ENCODE measurements at regions not wholly inside any gene's neighbourhood (a gene's known extent, or its start where the extent isn't known, plus 50 kb on each side); places are given as distances from the start of the nearest gene placed in this dataset.
"Not testable (repeated sequence)": the region's sequence is repeated elsewhere in the genome, so short reads cannot be mapped to it uniquely, and the experiment has no call there.

DNA sequence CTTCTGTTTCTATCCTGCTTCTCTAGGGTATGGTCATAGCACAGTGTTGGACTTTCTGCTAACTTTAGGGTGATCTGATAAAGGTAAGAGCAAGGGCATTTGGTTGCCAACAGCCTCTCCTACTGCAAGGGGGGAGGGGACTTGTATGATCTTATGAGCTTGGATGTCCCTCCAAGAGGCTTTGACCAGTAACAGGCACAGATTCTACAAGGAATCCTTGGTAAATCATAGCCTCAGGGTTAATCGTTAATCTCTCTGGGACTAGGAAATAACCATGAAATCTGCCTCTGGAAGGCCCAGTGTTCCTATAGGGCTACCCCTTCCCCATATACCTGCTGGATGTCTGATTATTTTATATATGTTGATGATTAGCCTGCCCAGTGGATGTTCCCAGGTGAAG lies 134.8 kb upstream of the TNFSF4 start:
- no peak for DNase-seq (ENCODE audit: low read depth in 2 of 2)

DNA sequence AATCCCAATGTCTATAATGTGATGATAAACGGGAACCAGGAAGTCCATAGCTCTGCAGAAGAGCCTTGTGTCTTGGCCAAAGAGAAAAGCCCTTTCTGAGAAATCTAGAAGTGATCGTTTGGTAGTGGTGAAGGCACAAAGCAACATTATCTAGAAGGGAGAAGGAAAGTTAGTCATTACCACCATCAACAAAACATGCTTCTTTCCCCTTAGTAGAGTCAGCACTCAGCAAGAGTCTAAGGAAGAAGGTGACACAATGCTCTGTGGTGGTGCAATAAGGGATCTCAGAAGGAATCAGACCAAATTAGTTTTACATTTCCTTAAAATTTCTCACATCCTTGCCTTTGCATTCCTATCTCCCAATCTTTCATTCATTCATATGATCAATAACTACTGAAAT lies 134.4 kb upstream of the PRDX6 start:
- no peak for DNase-seq (ENCODE audit: low read depth in 2 of 2)

DNA sequence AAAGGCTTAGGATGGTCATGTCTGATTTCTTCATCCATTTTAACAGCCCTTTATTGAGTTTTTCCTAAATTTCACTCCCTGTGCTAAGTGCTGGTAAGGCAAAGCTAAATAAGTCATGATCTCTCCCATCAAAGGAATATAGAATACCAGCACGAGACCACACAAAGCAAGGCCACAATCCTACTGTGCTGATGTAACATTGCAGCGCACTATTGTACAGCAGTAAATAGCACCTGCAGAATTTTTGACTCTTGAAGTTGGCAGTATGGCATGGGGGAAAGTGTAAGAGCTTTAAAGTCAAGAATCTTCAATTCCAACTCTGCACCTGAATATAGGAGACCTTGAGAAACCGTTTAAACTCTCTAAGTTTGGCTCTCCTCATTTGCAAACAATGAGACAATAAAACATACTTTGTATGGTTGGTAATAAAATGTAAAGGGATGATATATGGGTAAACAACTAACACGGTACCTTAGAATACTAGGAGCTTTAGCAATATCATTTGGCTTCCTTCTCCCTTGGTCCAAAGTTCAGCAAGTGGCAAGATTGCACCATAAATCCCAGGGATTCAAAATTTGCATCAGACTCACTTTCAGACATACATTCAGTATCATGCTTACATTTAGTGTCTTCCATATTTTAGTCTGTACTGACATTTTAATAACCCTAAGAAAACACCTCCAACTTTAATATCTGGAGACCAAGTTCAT lies 132.9 kb upstream of the PRDX6 start:
- DNase-seq (ENCODE audit: low read depth in 2 of 2) = no peak

DNA sequence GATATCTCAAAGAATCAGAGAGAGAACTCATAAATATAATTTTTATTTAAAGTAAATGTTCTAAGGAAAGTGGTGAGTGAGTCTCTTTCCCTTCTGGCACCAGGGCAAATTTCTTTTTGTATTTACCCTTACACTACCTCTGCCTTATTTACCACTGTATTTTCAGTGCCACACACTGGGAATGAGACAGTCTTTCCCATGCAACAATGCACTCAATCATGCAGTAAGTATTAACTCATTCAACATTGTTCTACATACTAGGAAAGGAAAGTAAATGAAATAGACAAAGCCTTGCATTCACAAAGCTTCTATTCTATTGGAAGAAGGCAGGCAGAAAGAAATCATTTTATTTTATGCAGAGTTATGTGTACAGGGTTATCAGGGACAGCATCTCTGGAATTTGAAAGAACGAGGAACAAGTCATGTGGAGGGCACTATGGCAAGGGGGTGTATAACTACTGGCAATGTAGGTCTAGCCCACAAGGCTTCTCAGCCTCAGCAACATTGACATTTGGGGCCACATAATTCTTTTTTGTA lies 129.8 kb upstream of the PRDX6 start:
- no peak for DNase-seq (ENCODE audit: low read depth in 2 of 2)

DNA sequence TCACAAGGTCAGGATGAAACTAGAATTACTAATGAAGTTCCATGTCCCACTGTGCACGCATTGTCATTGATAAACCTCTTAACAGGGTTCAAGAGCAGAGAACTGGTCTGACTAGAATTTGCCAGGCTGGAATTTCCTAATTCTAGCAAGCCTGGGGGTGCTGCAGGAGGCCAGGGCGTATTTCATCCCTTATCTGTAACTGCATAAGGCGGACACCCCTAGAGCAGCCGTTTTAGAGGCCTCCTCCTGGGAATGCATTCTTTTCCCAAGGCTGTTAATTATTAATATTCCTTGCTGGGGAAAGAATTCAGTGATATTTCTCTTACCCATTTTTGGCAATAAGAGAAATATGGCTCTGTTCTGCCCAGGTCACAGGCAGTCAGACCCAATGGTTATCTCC lies 124.5 kb upstream of the PRDX6 start:
- DNase-seq (ENCODE audit: low read depth in 2 of 2) = not testable (repeated sequence)

DNA sequence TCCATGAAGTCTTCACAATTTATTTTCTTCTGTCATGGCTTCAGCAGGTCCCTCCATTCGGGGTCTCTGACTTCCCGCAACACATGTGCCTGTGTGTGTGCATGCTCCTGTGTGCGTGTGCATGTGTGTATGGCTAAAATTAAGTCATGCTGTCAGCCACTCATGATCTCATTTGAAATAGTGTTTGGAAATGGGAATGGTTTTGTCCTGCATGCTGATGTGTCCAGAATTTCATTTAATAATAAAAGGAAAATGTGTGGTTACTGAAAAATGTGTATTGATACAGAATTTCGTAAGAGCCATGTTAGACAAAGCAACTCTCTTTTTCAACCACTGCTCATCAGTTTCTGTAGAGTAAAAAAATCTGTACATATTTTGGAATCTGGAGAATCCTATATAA lies 123.8 kb upstream of the PRDX6 start:
- no peak for DNase-seq (ENCODE audit: low read depth in 2 of 2)

DNA sequence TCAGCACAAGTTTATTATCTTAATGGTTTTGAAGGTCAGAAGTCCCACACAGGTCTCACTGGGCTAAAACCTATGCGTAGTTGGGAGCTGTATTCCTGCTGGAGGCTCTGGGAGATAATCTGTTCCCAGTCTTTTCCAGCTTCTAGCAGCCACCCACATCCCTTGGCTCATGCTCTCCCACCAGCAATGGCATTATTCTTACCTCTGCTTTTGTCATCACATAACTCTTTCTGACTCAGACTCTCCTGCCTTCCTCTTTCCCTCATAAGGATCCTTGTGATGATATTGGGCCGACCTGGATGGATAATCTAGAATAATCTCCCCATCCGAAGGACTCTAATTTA lies 122.2 kb upstream of the PRDX6 start:
- no peak for DNase-seq (ENCODE audit: low read depth in 2 of 2)

DNA sequence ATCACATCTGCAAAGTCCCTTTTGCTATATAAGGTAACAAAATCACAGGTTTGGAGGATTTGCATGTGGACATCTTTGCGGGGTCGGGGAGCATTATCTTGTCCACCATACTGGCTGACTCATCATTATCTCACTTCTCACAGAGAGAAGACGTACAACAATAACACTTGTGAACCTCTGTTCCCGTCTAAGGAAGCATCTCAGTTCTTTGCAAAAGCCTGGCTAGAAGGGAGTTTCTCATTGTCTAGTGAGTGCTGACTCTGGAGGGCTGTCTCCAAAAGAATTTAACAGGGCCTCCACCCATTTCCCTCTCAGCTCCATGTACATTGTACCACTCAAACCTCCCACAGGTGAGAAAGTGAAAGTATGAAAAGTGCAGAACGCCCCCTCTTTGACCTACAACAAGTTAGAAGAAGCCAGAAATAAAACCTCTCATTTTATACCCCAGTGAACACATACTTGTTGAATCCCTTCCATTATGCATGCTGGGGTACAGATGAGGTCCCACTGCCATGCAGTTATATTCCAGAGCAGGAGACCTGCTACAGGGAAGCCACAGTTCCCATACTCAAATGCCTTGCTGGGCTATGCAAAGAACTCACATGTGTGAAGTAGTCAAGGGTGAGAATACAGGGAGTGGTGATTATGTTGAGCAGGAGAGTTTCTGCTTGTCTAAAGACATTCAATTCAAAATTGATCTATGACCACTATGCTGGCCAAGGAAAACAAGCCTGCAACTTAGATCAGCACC lies 121.7 kb upstream of the PRDX6 start:
- peak in 1 of 2 donors; percentile 1 for DNase-seq (ENCODE audit: low read depth in 2 of 2)

DNA sequence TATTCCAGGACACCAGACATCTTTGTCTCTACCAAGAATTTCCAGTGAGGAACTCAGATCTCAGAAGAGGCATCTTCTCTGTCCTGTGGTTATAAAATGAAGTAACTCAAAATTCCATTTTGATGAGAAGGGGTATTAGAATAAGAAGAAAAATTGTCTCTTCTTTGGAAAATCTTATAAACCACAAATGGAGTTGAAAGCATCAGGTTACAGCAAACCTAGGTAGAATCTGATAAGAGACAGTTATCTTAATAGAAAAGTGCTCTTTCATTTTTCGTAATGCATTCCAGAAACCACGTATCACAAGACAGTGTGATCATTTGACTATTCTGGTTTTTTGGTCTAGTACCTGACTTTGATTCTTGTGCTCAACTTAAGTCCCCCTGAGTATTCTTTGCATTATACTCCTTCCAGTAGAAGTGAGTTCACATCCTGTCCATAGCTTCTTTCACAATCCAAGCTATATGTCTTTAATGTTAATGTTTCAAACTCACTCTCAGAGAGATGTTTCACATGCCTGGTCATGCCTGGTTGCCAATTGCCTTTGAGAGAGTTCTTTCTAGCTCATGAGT lies 120.9 kb upstream of the PRDX6 start:
- DNase-seq (ENCODE audit: low read depth in 2 of 2) = no peak

DNA sequence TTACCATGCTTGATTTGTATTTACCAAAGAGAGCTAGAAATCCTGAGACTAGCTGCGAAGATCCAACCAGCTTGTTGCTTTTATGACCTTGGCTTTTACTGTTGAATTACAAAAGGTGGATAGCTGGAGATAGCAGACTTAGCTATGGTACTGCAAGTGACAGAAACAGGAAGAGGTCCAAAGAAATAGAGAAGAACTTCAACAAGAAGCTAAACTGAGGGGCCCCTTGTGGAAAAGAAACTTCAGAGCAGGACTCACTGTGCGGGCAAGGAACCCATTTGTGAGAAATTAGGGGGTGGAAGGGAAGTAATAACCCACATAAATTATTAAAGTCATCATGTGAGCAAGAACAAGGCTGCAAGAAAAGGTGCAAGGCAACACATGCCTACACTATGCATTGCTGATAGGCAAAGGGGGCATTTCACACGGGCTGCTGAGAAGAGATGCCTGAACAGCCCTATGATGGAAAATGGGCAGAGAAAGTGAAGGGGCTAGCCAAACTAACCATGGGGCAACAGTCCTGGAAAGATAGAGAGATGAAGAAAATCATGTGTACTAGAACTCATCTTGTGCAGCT lies 116.6 kb upstream of the PRDX6 start:
- DNase-seq (ENCODE audit: low read depth in 2 of 2) = no peak

DNA sequence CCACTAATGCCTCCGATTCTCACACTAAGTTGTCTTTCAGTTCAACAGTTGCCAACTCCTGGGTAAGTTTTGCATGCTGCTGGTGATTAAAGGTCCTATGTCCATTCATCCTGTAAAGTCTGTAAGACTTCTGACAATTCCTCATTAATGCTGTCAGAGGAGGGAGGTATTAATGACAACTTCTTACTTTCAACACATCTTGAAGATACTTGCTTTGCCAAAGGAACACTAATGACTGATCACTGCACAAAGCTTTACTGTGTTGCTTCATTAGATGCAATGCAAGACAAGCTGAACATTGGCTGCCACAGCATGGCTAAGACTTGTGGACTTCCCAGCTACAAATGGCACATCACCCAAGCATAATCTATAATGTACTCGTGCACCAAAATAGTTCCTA lies 114.6 kb upstream of the PRDX6 start:
- DNase-seq (ENCODE audit: low read depth in 2 of 2) = no peak

DNA sequence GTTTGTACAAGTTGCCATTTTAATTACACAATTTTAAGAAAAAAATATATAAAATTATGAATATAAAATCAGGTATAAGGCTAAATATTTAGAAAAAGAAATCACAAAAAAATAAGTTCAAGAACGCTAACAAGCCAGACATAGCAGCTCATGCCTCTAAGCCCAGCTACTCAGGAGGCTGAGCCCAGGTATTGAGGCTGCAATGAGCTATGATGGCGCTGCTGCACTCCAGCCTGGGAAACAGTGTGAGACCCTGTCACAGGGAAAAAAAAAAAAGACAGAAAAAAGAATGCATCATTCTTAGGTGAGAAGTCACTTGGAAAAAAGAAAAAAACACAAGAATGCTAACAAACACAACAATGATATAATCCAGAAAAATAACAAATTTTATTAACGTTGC lies 112.3 kb upstream of the PRDX6 start:
- no peak for DNase-seq (ENCODE audit: low read depth in 2 of 2)

DNA sequence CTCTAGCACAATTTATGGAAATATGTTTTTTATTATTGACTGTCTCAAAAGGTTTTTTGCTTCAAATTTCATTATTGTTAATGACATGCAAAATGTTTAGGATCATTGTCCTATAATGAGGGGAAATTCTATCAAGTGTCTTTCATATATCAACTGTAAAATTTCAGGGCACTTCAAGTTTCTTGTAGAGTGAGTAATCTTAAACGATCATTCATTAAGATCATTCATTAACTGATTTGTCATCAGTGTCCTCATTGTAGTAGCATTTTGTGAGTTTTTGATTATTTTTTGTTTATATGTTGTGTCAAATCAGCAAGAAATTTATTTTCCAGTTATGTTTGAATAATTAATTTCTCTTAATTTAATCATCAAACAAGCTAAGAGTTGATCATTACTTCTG lies 111.8 kb upstream of the PRDX6 start:
- DNase-seq (ENCODE audit: low read depth in 2 of 2) = no peak

DNA sequence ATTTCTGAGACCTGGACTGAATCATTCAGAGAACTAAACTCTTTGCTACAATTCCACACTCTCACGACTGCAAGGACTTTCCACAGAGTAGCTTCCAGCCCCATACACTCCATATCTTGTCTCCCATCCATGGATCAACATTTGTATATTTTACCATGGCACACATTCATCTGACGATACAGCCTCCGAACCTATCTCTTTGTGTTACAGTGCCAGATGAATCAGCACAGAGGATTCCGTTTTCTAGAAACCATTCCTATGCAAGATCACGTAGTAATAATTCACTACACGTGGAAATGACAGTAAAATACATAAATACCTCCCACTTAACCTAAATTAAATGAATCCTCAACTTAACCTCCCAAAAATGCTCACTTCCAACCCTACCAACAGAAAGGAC lies 110.0 kb upstream of the PRDX6 start:
- no peak for DNase-seq (ENCODE audit: low read depth in 2 of 2)

DNA sequence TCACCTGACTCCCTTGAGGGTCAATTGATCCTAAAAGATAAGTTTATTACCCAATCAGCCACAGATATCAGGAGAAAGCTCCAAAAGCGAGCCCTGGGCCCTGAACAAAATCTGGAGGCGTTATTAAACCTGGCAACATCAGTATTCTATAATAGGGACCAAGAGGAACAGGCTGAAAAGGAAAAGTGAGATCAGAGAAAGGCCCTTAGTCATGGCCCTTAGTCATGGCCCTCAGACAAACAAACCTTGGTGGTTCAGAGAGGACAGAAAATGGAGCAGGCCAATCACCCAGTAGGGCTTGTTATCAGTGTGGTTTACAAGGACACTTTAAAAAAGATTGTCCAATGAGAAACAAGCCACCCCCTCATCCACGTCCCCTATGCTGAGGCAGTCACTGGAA lies 106.5 kb upstream of the PRDX6 start:
- DNase-seq (ENCODE audit: low read depth in 2 of 2) = not testable (repeated sequence)

DNA sequence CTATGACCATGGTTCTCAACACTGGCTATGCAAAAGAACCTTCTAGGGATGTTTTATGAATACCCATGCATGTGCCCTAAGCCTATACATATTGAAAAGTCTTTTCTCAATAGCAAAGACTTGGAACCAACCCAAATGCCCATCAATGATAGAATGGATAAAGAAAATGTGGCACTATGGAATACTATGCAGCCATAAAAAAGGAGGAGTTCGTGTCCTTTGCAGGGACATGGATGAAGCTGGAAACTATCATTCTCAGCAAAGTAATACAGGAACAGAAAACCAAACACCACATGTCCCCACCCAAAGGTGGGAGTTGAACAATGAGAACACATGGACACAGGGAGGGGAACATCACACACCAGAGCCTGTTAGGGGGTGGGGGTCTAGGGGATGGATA lies 101.1 kb upstream of the PRDX6 start:
- DNase-seq (ENCODE audit: low read depth in 2 of 2) = not testable (repeated sequence)

DNA sequence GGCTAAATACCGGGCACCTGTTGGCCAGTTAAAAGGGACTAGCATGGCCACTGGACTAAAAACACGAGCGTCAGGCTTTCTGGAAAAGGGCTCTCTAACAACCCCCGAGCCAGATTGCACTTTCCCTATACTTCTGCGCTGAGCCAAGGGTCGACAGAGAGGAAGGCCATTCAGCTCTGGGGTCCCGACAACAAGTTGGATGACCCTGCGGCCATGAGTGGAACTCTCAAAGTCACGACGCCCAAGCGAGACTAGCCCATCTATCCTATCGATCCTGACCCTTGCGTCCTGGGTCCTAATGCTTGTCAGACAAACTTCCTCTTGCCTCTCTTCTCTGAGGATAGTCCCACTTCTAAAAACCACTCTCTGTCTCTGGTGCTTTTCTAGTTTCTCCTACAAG lies 99.9 kb upstream of the PRDX6 start:
- DNase-seq (ENCODE audit: low read depth in 2 of 2) = no peak

DNA sequence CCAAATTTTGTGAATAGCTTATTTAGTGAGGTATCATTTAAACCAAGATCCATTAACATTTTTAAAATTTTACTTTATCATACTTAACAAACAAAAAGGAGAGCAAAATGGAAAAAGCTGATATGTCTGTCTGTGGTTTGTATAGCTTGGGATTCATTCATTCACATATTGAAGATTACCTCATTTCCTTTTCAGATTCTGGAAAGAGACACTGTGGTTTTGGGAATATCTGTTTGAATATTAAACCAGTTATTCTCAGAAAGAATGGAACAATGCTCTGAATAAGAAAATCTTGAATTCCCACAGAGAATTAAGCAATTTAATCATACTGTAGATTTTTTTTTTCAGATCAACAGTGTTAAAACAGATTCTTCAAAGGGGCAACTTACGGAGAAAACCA lies 93.8 kb upstream of the PRDX6 start:
- no peak for DNase-seq (ENCODE audit: low read depth in 2 of 2)

DNA sequence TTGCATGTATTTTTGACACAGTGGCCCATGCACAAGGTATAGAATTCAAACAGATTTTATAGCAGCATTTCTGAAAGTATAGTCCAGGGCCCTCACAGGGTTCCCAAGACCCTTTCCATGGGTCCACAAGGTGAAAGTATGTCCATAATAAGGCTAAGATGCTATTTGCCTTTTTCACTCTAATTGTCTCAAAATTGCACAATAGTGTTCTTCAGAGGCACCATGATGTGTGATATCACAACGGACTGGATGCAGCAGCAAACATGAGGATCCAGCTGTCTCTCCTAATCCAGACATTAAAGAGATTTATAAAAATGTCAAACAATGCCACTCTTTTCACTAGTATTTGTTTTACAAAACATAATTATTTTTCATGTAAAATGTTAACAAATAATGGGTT lies 88.8 kb upstream of the PRDX6 start:
- DNase-seq (ENCODE audit: low read depth in 2 of 2) = no peak

DNA sequence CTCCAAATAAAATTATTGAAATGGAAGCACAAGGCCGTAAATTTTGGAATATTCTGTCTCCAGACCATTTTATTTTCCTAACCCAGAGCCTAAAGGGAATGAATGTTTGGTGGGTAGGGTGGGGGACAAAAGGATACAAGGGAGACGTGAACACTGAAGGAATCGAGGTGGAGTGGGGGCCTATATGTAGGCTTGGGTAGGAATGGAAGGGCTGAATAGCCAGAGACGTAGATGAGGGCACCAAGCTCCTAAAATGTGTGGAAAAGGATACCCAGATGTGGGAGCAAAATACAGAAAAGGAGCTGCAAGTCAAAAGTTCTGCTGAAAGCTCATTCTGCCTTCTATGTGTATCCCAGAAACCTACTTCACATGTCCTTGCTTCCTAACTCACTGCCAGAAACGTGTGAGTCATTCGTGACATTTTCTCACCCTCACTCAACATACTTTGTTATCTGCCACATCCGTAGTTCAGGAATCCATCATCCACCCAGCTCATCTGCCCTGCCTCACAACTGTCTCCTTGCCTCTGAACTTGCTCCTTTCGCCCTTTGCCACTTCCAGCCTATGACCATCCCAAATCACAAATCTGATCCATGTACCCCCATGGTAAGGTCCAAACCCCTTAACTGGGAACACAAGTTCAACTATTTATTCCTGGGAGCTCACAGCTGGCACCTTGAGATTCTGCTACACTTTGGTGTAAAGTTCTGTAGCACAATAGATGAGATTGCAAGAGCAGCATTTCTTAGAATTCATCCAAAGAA lies 84.1 kb upstream of the PRDX6 start:
- DNase-seq (ENCODE audit: low read depth in 2 of 2) = no peak

DNA sequence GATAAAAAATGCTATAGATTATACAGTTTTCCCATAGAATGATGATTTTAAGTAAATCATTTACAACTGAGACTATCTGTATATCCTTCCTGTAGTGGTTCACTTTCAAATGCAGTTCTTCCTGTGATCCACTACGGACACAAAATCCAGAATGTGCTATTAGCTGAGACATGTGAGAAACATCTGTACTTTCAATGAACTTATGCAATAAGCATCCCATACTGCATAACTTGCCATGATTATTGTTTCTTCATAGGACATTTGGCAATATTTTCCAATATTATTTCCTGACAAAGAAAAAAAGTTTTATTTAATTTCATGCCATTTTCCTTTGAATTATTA lies 83.5 kb upstream of the PRDX6 start:
- no peak for DNase-seq (ENCODE audit: low read depth in 2 of 2)

DNA sequence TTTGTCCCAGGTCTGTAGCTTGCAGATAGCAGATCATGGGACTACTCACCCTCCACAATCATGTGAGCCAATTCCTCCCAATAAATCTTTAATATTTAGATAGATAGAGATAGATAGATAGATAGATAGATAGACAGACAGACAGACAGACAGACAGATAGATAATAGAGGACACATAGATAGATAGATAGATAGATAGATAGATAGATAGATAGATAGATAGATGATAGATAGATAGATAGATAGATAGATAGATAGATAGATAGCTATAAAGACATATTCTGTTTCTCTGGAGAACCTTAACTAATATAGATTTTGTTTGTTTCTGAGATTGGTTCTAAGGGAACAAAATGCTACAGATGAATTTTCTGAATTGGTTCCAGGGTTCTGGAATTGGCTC lies 82.3 kb upstream of the PRDX6 start:
- not testable (repeated sequence) for DNase-seq (ENCODE audit: low read depth in 2 of 2)

All from stimulated activated CD8-positive, alpha-beta memory T cell treated with anti-CD3 and anti-CD28 coated beads, Interleukin-15, amount 100 ng/mL, for 48 hours (primary cell).